PC-9 (cell line): ENCODE measurements at regions not wholly inside any gene's neighbourhood (a gene's known extent, or its start where the extent isn't known, plus 50 kb on each side); places are given as distances from the start of the nearest gene placed in this dataset.
"Not testable (repeated sequence)": the region's sequence is repeated elsewhere in the genome, so short reads cannot be mapped to it uniquely, and the experiment has no call there.

ENCODE experiments used
- BruUV-seq: library from RNA; stranded (reverse); fragments of 400-500 nt; replicated peaks from 2 replicates; lab custom pipeline; 2021; lab: Mats Ljungman, UMichigan
- CTCF ChIA-PET: fragments of 300-600 bp; sonication (Branson Sonifier 250); formaldehyde crosslinking; loops from one replicate; lab custom pipeline; 2022; ENCODE audit warnings: antibody characterized with exemption; lab: Charles Lee
- POLR2A ChIA-PET: fragments of 300-600 bp; sonication (Branson Sonifier 250); formaldehyde crosslinking; loops from one replicate; lab custom pipeline; 2022; ENCODE audit warnings: antibody characterized with exemption; ENCODE audit not compliant: unreplicated experiment; lab: Charles Lee
- DNase-seq, 2 experiments: peaks; one replicate each; pipeline versions ENCODE4 v3.0.0 to v3.0.0-alpha.2; 2015 to 2022; ENCODE audit warnings: mixed read lengths in 1 of 2
- H2AFZ ChIP-seq: fragments of 200-600 bp; sonication (generic); 2 replicates; pipeline ENCODE4 v1.8.1; 2017; ENCODE audit warnings: antibody characterized with exemption
- H3F3A ChIP-seq: fragments of 200-600 bp; sonication (generic); 2 replicates; pipeline ENCODE4 v1.8.1; 2017; ENCODE audit warnings: antibody characterized with exemption, mild to moderate bottlenecking, low read depth; ENCODE audit not compliant: insufficient read depth
- H3K27ac ChIP-seq: fragments of 200-600 bp; sonication (generic); 2 replicates; pipeline ENCODE4 v1.6.1; 2016; ENCODE audit warnings: mixed run types
- H3K27me3 ChIP-seq: fragments of 200-600 bp; sonication (generic); 2 replicates; pipeline ENCODE4 v1.6.1; 2016; ENCODE audit warnings: low read depth, mixed run types; ENCODE audit not compliant: insufficient read depth
- H3K36me3 ChIP-seq: fragments of 200-600 bp; sonication (generic); 2 replicates; pipeline ENCODE4 v1.6.1; 2016; ENCODE audit warnings: low read depth, mixed run types
- H3K4me1 ChIP-seq: fragments of 200-600 bp; sonication (generic); replicated peaks from 2 replicates; pipeline ENCODE4 v1.6.1; 2016; ENCODE audit warnings: mixed run types; ENCODE audit not compliant: insufficient read depth
- H3K4me2 ChIP-seq: fragments of 200-600 bp; sonication (generic); 2 replicates; pipeline ENCODE4 v1.6.1; 2017; ENCODE audit warnings: mixed run types
- H3K4me3 ChIP-seq: fragments of 200-600 bp; sonication (generic); 2 replicates; pipeline ENCODE4 v1.6.1; 2016; ENCODE audit warnings: mixed run types
- H3K79me2 ChIP-seq: fragments of 200-600 bp; sonication (generic); 2 replicates; pipeline ENCODE4 v1.6.1; 2017; ENCODE audit warnings: low read depth, mixed run types
- H3K9me2 ChIP-seq: fragments of 200-600 bp; sonication (generic); 2 replicates; pipeline ENCODE4 v1.8.1; 2017; ENCODE audit warnings: mild to moderate bottlenecking; ENCODE audit not compliant: insufficient read depth
- H3K9me3 ChIP-seq: fragments of 200-600 bp; sonication (generic); 2 replicates; pipeline ENCODE4 v1.8.1; 2016; ENCODE audit warnings: low read depth; ENCODE audit not compliant: insufficient read depth
- H4K20me1 ChIP-seq: fragments of 200-600 bp; sonication (generic); 2 replicates; pipeline ENCODE4 v1.8.1; 2017; ENCODE audit not compliant: insufficient read depth
- EZH2 ChIP-seq: fragments of 200-600 bp; sonication (generic); IDR thresholded peaks from 2 replicates; pipeline ENCODE4 v1.8.0; 2017; ENCODE audit warnings: antibody characterized with exemption, low read depth
- intact Hi-C: fragments of 100-400 bp; cut with micrococcal nuclease; formaldehyde crosslinking; loops from one replicate; pipeline ENCODE4 v1.10.0; 2022; ENCODE audit not compliant: unreplicated experiment
- TF ChIP-seq, protein P1 (sequence below): fragments of 200-600 bp; sonication (generic); conservative IDR thresholded peaks from 2 replicates; pipeline ENCODE4 v1.6.1; 2017; ENCODE audit warnings: mixed run types, antibody characterized with exemption, mild to moderate bottlenecking, moderate library complexity

GRCh38 chr3:36182024-36182423 is 198.3 kb upstream of the STAC start:
- no peak for DNase-seq
- no peaks in the 10 kb centered on the region for H3K9me2 ChIP-seq
- ChIA-PET POLR2A (no interaction called here), CTCF (no interaction called here)
- intact Hi-C loops: no loop called here
- H4K20me1 ChIP-seq: no peaks in the 10 kb centered on the region
- no peaks in the 10 kb centered on the region for H3K36me3 ChIP-seq
- no peak overlapping the region for H3K4me3 ChIP-seq
- H3K4me1 ChIP-seq: no peaks in the 10 kb centered on the region
- TF ChIP-seq EZH2: no peak
- TF ChIP-seq, protein P1, sequence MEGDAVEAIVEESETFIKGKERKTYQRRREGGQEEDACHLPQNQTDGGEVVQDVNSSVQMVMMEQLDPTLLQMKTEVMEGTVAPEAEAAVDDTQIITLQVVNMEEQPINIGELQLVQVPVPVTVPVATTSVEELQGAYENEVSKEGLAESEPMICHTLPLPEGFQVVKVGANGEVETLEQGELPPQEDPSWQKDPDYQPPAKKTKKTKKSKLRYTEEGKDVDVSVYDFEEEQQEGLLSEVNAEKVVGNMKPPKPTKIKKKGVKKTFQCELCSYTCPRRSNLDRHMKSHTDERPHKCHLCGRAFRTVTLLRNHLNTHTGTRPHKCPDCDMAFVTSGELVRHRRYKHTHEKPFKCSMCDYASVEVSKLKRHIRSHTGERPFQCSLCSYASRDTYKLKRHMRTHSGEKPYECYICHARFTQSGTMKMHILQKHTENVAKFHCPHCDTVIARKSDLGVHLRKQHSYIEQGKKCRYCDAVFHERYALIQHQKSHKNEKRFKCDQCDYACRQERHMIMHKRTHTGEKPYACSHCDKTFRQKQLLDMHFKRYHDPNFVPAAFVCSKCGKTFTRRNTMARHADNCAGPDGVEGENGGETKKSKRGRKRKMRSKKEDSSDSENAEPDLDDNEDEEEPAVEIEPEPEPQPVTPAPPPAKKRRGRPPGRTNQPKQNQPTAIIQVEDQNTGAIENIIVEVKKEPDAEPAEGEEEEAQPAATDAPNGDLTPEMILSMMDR: no peak
- H3F3A ChIP-seq: no peaks in the 10 kb centered on the region
- H3K27me3 ChIP-seq: no peaks in the 10 kb centered on the region
- no peak overlapping the region for H2AFZ ChIP-seq
- no peaks in the 10 kb centered on the region for H3K79me2 ChIP-seq
- H3K4me2 ChIP-seq: no peak overlapping the region
- no TSS peak for BruUV-seq
- H3K27ac ChIP-seq: no peak overlapping the region
- no peaks in the 10 kb centered on the region for H3K9me3 ChIP-seq

DNA sequence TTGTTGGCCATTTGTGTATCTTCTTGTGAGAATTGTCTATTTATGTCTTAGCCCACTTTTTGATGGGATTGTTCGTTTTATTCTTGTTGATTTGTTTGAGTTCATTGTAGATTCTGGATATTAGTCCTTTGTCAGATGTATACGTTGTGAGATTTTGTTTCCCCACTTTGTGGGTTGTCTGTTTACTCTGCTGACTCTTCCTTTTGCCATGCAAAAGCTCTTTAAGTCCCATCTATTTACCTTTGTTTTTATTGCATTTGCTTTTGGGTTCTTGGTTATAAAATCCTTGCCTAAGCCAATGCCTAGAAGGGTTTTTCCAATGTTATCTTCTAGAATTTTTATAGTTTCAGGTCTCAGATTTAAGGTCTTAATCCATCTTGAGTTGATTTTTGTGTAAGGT is 193.1 kb upstream of the STAC start:
- H4K20me1 ChIP-seq, H3K9me3 ChIP-seq, H3K9me2 ChIP-seq, H3K79me2 ChIP-seq, intact Hi-C loops, CTCF ChIA-PET, H3K27ac ChIP-seq, H3K4me2 ChIP-seq, H3K36me3 ChIP-seq, H3F3A ChIP-seq, POLR2A ChIA-PET, H3K27me3 ChIP-seq, DNase-seq, BruUV-seq, H3K4me3 ChIP-seq, H3K4me1 ChIP-seq, H2AFZ ChIP-seq: not testable (repeated sequence)

DNA sequence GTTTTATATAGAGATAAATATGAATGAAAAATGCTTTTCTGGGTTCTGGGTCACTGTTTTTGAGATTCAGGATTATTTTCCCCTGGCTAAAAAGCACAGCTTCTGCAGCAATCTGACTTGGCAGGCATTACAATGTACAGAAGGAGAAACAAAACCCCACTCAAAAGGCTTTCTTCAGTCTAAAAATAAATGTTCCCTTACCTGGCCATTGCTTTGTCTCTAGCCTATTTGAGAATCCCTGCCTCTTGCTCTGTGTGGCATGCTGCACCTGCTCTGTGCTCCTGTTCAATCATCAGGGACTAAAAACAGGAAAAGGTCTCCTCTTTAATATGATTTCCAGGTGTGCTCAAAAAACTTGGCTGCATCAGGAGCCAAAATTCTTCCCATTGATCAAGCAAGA is 187.4 kb upstream of the STAC start:
- H3K27ac ChIP-seq: no peak overlapping the region

More for the DNA sequence above, 187.4 kb upstream of the STAC start:
- CTCF ChIA-PET: no interaction called here
- intact Hi-C loops: no loop called here
- H3K4me2 ChIP-seq: no peak overlapping the region
- DNase-seq: no peak
- no peaks in the 10 kb centered on the region for H3K36me3 ChIP-seq
- H3K9me3 ChIP-seq: no peaks in the 10 kb centered on the region
- POLR2A ChIA-PET: no interaction called here
- no peak for TF ChIP-seq EZH2
- TF ChIP-seq, protein P1: no peak
- peaks cover 8% of the 10 kb centered on the region; the same call in 1 of the 2 replicates for H3K4me1 ChIP-seq
- BruUV-seq: no TSS peak
- H3F3A ChIP-seq: no peaks in the 10 kb centered on the region
- H3K9me2 ChIP-seq: no peaks in the 10 kb centered on the region
- no peak overlapping the region for H3K4me3 ChIP-seq
- H3K27me3 ChIP-seq: no peaks in the 10 kb centered on the region
- H4K20me1 ChIP-seq: no peaks in the 10 kb centered on the region
- H3K79me2 ChIP-seq: no peaks in the 10 kb centered on the region
- H2AFZ ChIP-seq: no peak overlapping the region
